ENCODE measurements at regions not wholly inside any gene's neighbourhood (a gene's known extent, or its start where the extent isn't known, plus 50 kb on each side); places are given as distances from the start of the nearest gene placed in this dataset.
"Not testable (repeated sequence)": the region's sequence is repeated elsewhere in the genome, so short reads cannot be mapped to it uniquely, and the experiment has no call there.

GRCh38 chr9:17075146-17075757 is 59.6 kb upstream of the CNTLN start:
- TF ChIP-seq CTCF (IDR thresholded peaks at IDR 0.05) (no peak), POLR2A (IDR thresholded peaks at IDR 0.05) (no peak)
- no peak overlapping the region for H3K4me3 ChIP-seq

GRCh38 chr9:17072563-17072962 is 62.3 kb upstream of the CNTLN start:
- not testable (repeated sequence) for H3K4me1 ChIP-seq

More at GRCh38 chr9:17075146-17075757, 59.6 kb upstream of the CNTLN start:
- no peaks in the 10 kb centered on the region for H3K9me3 ChIP-seq
- H3K27ac ChIP-seq, result no peak overlapping the region
- DNase-seq, result no peak
- no peaks in the 10 kb centered on the region for H3K36me3 ChIP-seq
- H3K27me3 ChIP-seq, result no peaks in the 10 kb centered on the region
- no peaks in the 10 kb centered on the region for H3K4me1 ChIP-seq

GRCh38 chr9:17068671-17069070 is 66.2 kb upstream of the CNTLN start:
- Histone ChIP-seq H3K27ac (no peak overlapping the region), H3K27me3 (no peaks in the 10 kb centered on the region), H3K36me3 (no peaks in the 10 kb centered on the region), H3K4me3 (no peak overlapping the region), H3K9me3 (no peaks in the 10 kb centered on the region), H3K4me1 (no peaks in the 10 kb centered on the region)
- no peak for DNase-seq
- TF ChIP-seq CTCF (IDR thresholded peaks at IDR 0.05) (no peak), POLR2A (IDR thresholded peaks at IDR 0.05) (no peak)

More at GRCh38 chr9:17072563-17072962, 62.3 kb upstream of the CNTLN start:
- H3K9me3 ChIP-seq, H3K27ac ChIP-seq, H3K27me3 ChIP-seq, DNase-seq, H3K36me3 ChIP-seq, H3K4me3 ChIP-seq: not testable (repeated sequence)

- TF ChIP-seq POLR2A (IDR thresholded peaks at IDR 0.05), result no peak
- Histone ChIP-seq H3K27ac (no peak overlapping the region), H3K36me3 (no peaks in the 10 kb centered on the region), H3K4me1 (no peaks in the 10 kb centered on the region), H3K9me3 (no peaks in the 10 kb centered on the region), H3K4me3 (no peak overlapping the region), H3K27me3 (no peaks in the 10 kb centered on the region)
- DNase-seq, result no peak
These were observed 69.8 kb upstream of the CNTLN start for GRCh38 chr9:17065062-17065461.

- DNase-seq, result no peak
- TF ChIP-seq POLR2A (IDR thresholded peaks at IDR 0.05) (no peak), CTCF (IDR thresholded peaks at IDR 0.05) (no peak)
- H3K36me3 ChIP-seq, result no peaks in the 10 kb centered on the region
These were observed 70.3 kb upstream of the CNTLN start for GRCh38 chr9:17064558-17064957.

GRCh38 chr9:17063535-17064135 is 71.2 kb upstream of the CNTLN start:
- peak in 1 of 3 donors; percentile 56 for DNase-seq
- H3K9me3 ChIP-seq, result no peaks in the 10 kb centered on the region
- H3K27me3 ChIP-seq, result no peaks in the 10 kb centered on the region
- H3K36me3 ChIP-seq, result no peaks in the 10 kb centered on the region
- no peak overlapping the region for H3K4me3 ChIP-seq
- H3K4me1 ChIP-seq, result no peaks in the 10 kb centered on the region
- TF ChIP-seq POLR2A (IDR thresholded peaks at IDR 0.05), result no peak
- peak in 4 of 6 experiments; percentile 51 to 71 (median 66) for TF ChIP-seq CTCF (IDR thresholded peaks at IDR 0.05)
- H3K27ac ChIP-seq, result no peak overlapping the region

More at GRCh38 chr9:17064558-17064957, 70.3 kb upstream of the CNTLN start:
- no peaks in the 10 kb centered on the region for H3K9me3 ChIP-seq
- no peaks in the 10 kb centered on the region for H3K4me1 ChIP-seq
- H3K27me3 ChIP-seq, result no peaks in the 10 kb centered on the region
- H3K4me3 ChIP-seq, result no peak overlapping the region
- H3K27ac ChIP-seq, result no peak overlapping the region

Measured in Peyer's patch (tissue), 4 donors.